ENCODE measurements at regions not wholly inside any gene's neighbourhood (a gene's known extent, or its start where the extent isn't known, plus 50 kb on each side); places are given as distances from the start of the nearest gene placed in this dataset.

DNA sequence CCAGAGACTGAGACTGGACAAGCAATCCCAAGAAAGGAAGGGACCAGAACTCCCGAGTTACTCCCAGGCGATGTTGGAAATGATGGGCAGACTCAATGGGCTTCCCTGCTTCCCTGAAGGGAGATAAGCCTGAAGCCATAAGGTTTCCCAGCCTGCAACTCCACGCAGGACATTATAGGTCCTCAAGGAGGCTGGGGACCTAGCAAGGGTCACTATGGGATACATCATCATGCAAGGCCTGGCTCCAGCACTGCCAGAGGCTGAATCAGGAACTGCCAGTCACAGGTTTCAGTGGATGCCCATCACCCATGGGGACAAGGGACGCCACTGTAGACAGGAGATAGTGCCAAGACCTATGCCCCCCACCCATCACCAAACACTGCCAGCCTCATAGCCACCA lies 338.7 kb downstream of the IRS2 start:
- intact Hi-C loops (cut with DNase I; ENCODE audit: low total_unique reads): no loop called here
- TF ChIP-seq, protein P1, sequence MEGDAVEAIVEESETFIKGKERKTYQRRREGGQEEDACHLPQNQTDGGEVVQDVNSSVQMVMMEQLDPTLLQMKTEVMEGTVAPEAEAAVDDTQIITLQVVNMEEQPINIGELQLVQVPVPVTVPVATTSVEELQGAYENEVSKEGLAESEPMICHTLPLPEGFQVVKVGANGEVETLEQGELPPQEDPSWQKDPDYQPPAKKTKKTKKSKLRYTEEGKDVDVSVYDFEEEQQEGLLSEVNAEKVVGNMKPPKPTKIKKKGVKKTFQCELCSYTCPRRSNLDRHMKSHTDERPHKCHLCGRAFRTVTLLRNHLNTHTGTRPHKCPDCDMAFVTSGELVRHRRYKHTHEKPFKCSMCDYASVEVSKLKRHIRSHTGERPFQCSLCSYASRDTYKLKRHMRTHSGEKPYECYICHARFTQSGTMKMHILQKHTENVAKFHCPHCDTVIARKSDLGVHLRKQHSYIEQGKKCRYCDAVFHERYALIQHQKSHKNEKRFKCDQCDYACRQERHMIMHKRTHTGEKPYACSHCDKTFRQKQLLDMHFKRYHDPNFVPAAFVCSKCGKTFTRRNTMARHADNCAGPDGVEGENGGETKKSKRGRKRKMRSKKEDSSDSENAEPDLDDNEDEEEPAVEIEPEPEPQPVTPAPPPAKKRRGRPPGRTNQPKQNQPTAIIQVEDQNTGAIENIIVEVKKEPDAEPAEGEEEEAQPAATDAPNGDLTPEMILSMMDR (IDR thresholded peaks at IDR 0.05): no peak
- TF ChIP-seq POLR2A (IDR thresholded peaks at IDR 0.05): no peak
- no peak overlapping the region for H3K27ac ChIP-seq
- no peaks in the 10 kb centered on the region for H3K27me3 ChIP-seq
- H3K9me3 ChIP-seq: no peaks in the 10 kb centered on the region
- H3K4me3 ChIP-seq: no peak overlapping the region
- no peak for DNase-seq
- no peaks in the 10 kb centered on the region for H3K36me3 ChIP-seq
- no peaks in the 10 kb centered on the region for H3K4me1 ChIP-seq

DNA sequence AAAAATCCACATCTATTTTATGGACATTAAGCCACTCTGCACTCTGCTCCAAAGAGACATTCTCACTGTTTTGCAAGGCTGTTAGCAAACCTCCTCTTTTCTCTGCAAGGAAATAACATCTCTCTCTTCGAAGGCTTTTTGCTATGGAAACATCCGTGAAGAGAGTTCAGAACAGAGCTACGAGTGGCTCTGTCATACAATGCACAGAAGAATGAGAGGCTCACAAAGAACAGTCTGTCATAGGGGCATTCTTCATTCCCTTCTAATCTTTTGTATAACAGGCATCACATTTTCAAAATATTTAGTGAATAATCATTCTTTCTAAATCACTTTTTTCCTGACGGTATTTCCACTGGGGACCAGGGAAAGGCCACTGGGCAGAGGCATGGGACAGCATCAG lies 346.1 kb downstream of the IRS2 start:
- Histone ChIP-seq H3K36me3 (no peaks in the 10 kb centered on the region), H3K9me3 (no peaks in the 10 kb centered on the region)
- no peak for DNase-seq

DNA sequence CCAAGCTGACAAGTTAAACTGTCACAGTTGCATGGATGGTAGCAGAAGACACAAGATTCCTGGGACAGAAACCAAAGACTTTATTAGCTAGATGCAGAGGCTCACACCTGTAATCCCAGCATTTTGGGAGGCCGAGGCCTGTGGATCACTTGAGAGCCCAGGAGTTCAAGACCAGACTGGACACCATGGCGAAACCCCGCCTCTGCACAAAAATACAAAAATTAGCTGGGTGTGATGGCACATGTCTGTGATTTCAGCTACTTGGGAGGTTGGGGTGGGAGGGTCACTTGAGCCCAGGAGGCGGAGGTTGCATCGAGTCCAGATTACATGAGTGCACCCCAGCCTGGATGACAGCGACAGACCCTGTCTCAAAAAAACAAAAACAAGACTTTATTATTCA lies 346.6 kb downstream of the IRS2 start:
- intact Hi-C loops (cut with DNase I; ENCODE audit: low total_unique reads): no loop called here
- DNase-seq: no peak
- TF ChIP-seq, protein P1 (IDR thresholded peaks at IDR 0.05): no peak
- TF ChIP-seq POLR2A (IDR thresholded peaks at IDR 0.05): no peak
- Histone ChIP-seq H3K4me1 (no peaks in the 10 kb centered on the region), H3K27ac (no peak overlapping the region), H3K9me3 (no peaks in the 10 kb centered on the region), H3K36me3 (no peaks in the 10 kb centered on the region), H3K4me3 (no peak overlapping the region), H3K27me3 (no peaks in the 10 kb centered on the region)

More for the DNA sequence above, 346.1 kb downstream of the IRS2 start:
- TF ChIP-seq, protein P1 (IDR thresholded peaks at IDR 0.05): no peak
- no peak for TF ChIP-seq POLR2A (IDR thresholded peaks at IDR 0.05)
- Histone ChIP-seq H3K4me1 (no peaks in the 10 kb centered on the region), H3K27me3 (no peaks in the 10 kb centered on the region), H3K4me3 (no peak overlapping the region), H3K27ac (no peak overlapping the region)
- intact Hi-C loops (cut with DNase I; ENCODE audit: low total_unique reads): no loop called here

DNA sequence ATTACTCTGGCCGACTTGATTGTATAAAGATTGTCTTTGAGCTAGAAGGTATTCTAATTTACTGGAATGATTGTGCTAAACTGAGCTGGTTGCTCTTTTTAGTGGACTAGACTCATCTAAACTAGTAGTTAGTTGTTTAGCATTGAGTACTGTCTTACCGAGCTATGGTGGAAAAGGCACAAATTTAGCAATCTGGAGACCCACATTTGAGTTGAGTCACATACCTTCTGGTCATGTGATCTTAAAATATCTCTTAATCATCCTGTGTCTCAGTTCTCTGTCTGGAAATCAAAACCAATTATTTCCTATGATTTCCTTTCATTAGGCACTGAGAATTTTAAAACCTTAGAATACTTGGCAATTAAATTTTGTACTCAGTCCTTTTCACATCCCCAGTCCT lies 349.5 kb downstream of the IRS2 start:
- Histone ChIP-seq H3K9me3 (no peaks in the 10 kb centered on the region), H3K27me3 (no peaks in the 10 kb centered on the region), H3K27ac (no peak overlapping the region), H3K36me3 (no peaks in the 10 kb centered on the region), H3K4me3 (no peak overlapping the region), H3K4me1 (no peaks in the 10 kb centered on the region)
- no peak for TF ChIP-seq POLR2A (IDR thresholded peaks at IDR 0.05)
- TF ChIP-seq, protein P1 (IDR thresholded peaks at IDR 0.05): no peak
- intact Hi-C loops (cut with DNase I; ENCODE audit: low total_unique reads): no loop called here
- no peak for DNase-seq

DNA sequence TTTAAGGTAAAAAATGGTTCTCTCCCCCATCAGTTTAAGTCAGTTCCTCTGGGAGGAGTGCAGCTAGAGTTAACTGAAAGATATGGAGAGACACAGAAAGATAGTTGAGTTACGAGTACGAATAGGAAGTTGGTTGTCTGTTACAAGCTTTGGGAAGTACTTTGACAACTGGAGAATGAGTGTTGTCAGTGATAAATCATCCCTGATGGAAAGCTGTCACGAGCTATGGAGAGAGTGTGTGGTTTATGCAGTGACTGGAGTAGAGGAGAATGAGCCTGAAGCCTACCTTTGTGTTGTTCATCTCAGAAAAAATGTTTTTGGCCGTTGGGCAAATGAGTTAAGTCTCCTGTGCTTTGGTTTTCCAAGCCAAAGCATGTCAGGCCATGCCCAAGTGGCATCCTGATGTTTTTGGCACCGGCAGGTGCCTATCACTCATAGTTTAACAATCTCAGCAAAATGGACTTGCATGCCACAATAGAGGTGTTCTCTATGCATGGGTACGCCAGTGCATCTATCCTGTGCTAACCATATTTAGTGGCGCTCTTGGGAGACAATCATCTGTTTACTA lies 350.2 kb downstream of the IRS2 start:
- no peak for DNase-seq
- H3K27ac ChIP-seq: no peak overlapping the region
- intact Hi-C loops (cut with DNase I; ENCODE audit: low total_unique reads): no loop called here

More for the DNA sequence above, 350.2 kb downstream of the IRS2 start:
- no peak for TF ChIP-seq POLR2A (IDR thresholded peaks at IDR 0.05)
- TF ChIP-seq, protein P1 (IDR thresholded peaks at IDR 0.05): no peak
- no peaks in the 10 kb centered on the region for H3K9me3 ChIP-seq
- no peak overlapping the region for H3K4me3 ChIP-seq
- H3K36me3 ChIP-seq: no peaks in the 10 kb centered on the region
- no peaks in the 10 kb centered on the region for H3K4me1 ChIP-seq
- H3K27me3 ChIP-seq: no peaks in the 10 kb centered on the region
